ENCODE measurements at regions not wholly inside any gene's neighbourhood (a gene's known extent, or its start where the extent isn't known, plus 50 kb on each side); places are given as distances from the start of the nearest gene placed in this dataset.

DNA sequence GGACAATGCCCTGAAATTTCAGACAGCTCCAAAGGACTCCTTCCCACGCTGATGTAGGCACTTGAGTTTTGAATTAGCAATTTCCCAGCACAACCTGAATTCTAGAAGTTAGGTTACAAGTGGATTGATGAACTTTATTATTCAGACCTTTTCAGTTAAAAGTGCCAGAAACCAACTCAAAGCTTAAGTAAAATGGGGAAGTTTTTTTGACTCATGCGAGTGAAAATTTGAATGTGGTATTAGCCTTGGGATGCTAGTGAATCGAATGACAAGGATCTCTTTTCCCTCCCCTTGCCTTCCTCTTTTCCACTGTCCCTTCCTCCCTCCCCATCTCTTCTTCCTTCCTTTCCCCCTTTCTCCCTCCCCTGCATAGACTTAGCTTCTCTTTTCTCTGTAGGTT lies 295.1 kb upstream of the PROK2 start:
- TF ChIP-seq, protein P1, sequence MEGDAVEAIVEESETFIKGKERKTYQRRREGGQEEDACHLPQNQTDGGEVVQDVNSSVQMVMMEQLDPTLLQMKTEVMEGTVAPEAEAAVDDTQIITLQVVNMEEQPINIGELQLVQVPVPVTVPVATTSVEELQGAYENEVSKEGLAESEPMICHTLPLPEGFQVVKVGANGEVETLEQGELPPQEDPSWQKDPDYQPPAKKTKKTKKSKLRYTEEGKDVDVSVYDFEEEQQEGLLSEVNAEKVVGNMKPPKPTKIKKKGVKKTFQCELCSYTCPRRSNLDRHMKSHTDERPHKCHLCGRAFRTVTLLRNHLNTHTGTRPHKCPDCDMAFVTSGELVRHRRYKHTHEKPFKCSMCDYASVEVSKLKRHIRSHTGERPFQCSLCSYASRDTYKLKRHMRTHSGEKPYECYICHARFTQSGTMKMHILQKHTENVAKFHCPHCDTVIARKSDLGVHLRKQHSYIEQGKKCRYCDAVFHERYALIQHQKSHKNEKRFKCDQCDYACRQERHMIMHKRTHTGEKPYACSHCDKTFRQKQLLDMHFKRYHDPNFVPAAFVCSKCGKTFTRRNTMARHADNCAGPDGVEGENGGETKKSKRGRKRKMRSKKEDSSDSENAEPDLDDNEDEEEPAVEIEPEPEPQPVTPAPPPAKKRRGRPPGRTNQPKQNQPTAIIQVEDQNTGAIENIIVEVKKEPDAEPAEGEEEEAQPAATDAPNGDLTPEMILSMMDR (IDR thresholded peaks at IDR 0.05): no peak
- TF ChIP-seq POLR2A (IDR thresholded peaks at IDR 0.05): no peak

Measured in right lobe of liver (tissue), 4 donors.